ENCODE measurements at regions not wholly inside any gene's neighbourhood (a gene's known extent, or its start where the extent isn't known, plus 50 kb on each side); places are given as distances from the start of the nearest gene placed in this dataset.

- no peak for DNase-seq (ENCODE audit: extremely low read depth, insufficient read length)
- no peaks in the 10 kb centered on the region for H3K36me3 ChIP-seq (ENCODE audit: control insufficient read depth, insufficient read depth, low read length)
- no peak overlapping the region for H3K4me3 ChIP-seq (replicated peaks; ENCODE audit: low read depth, low read length)
- no peak for TF ChIP-seq CTCF (IDR thresholded peaks at IDR 0.05; ENCODE audit: insufficient read depth, low read length, poor library complexity, severe bottlenecking)
- no peaks in the 10 kb centered on the region for H3K27me3 ChIP-seq (replicated peaks; ENCODE audit: control insufficient read depth, insufficient read depth, low read length)
Observed at GRCh38 chr4:167379076-167379835, 145.0 kb upstream of the SPOCK3 start.

- no peak for DNase-seq (ENCODE audit: extremely low read depth, insufficient read length)
- Histone ChIP-seq H3K27me3 (replicated peaks; ENCODE audit: control insufficient read depth, insufficient read depth, low read length) (no peaks in the 10 kb centered on the region), H3K4me3 (replicated peaks; ENCODE audit: low read depth, low read length) (no peak overlapping the region), H3K36me3 (ENCODE audit: control insufficient read depth, insufficient read depth, low read length) (no peaks in the 10 kb centered on the region)
- no peak for TF ChIP-seq CTCF (IDR thresholded peaks at IDR 0.05; ENCODE audit: insufficient read depth, low read length, poor library complexity, severe bottlenecking)
Observed at GRCh38 chr4:167380964-167381363, 146.7 kb upstream of the SPOCK3 start.

- TF ChIP-seq CTCF (IDR thresholded peaks at IDR 0.05; ENCODE audit: insufficient read depth, low read length, poor library complexity, severe bottlenecking), result no peak
- H3K27me3 ChIP-seq (replicated peaks; ENCODE audit: control insufficient read depth, insufficient read depth, low read length), result no peaks in the 10 kb centered on the region
- no peaks in the 10 kb centered on the region for H3K36me3 ChIP-seq (ENCODE audit: control insufficient read depth, insufficient read depth, low read length)
- no peak overlapping the region for H3K4me3 ChIP-seq (replicated peaks; ENCODE audit: low read depth, low read length)
- no peak for DNase-seq (ENCODE audit: extremely low read depth, insufficient read length)
Observed at GRCh38 chr4:167383291-167383690, 149.0 kb upstream of the SPOCK3 start.

GRCh38 chr4:167397586-167397985 lies 163.3 kb upstream of the SPOCK3 start:
- Histone ChIP-seq H3K4me3 (replicated peaks; ENCODE audit: low read depth, low read length) (no peak overlapping the region), H3K27me3 (replicated peaks; ENCODE audit: control insufficient read depth, insufficient read depth, low read length) (no peaks in the 10 kb centered on the region), H3K36me3 (ENCODE audit: control insufficient read depth, insufficient read depth, low read length) (no peaks in the 10 kb centered on the region)
- no peak for TF ChIP-seq CTCF (IDR thresholded peaks at IDR 0.05; ENCODE audit: insufficient read depth, low read length, poor library complexity, severe bottlenecking)
- DNase-seq (ENCODE audit: extremely low read depth, insufficient read length), result no peak

GRCh38 chr4:167399201-167399600 lies 164.9 kb upstream of the SPOCK3 start:
- no peak overlapping the region for H3K4me3 ChIP-seq (replicated peaks; ENCODE audit: low read depth, low read length)
- DNase-seq (ENCODE audit: extremely low read depth, insufficient read length), result no peak
- H3K27me3 ChIP-seq (replicated peaks; ENCODE audit: control insufficient read depth, insufficient read depth, low read length), result no peaks in the 10 kb centered on the region
- TF ChIP-seq CTCF (IDR thresholded peaks at IDR 0.05; ENCODE audit: insufficient read depth, low read length, poor library complexity, severe bottlenecking), result no peak
- no peaks in the 10 kb centered on the region for H3K36me3 ChIP-seq (ENCODE audit: control insufficient read depth, insufficient read depth, low read length)

- no peak for DNase-seq (ENCODE audit: extremely low read depth, insufficient read length)
- Histone ChIP-seq H3K4me3 (replicated peaks; ENCODE audit: low read depth, low read length) (no peak overlapping the region), H3K27me3 (replicated peaks; ENCODE audit: control insufficient read depth, insufficient read depth, low read length) (no peaks in the 10 kb centered on the region), H3K36me3 (ENCODE audit: control insufficient read depth, insufficient read depth, low read length) (no peaks in the 10 kb centered on the region)
- TF ChIP-seq CTCF (IDR thresholded peaks at IDR 0.05; ENCODE audit: insufficient read depth, low read length, poor library complexity, severe bottlenecking), result no peak
Observed at GRCh38 chr4:167406181-167406580, 171.9 kb upstream of the SPOCK3 start.

Measured in GM06990 (cell line).